PC-9 (cell line): ENCODE measurements at regions not wholly inside any gene's neighbourhood (a gene's known extent, or its start where the extent isn't known, plus 50 kb on each side); places are given as distances from the start of the nearest gene placed in this dataset.
A peak's percentile ranks its signal among the peaks of the same experiment; 100 is the strongest.

Experiments used
- BruUV-seq: library from RNA; stranded (reverse); fragments of 400-500 nt; replicated peaks from 2 replicates; lab custom pipeline; 2021; lab: Mats Ljungman, UMichigan
- CTCF ChIA-PET: fragments of 300-600 bp; sonication (Branson Sonifier 250); formaldehyde crosslinking; loops from one replicate; lab custom pipeline; 2022; ENCODE audit warnings: antibody characterized with exemption; lab: Charles Lee
- POLR2A ChIA-PET: fragments of 300-600 bp; sonication (Branson Sonifier 250); formaldehyde crosslinking; loops from one replicate; lab custom pipeline; 2022; ENCODE audit warnings: antibody characterized with exemption; ENCODE audit not compliant: unreplicated experiment; lab: Charles Lee
- DNase-seq, 2 experiments: peaks; one replicate each; pipeline versions ENCODE4 v3.0.0 to v3.0.0-alpha.2; 2015 to 2022; ENCODE audit warnings: mixed read lengths in 1 of 2
- H2AFZ ChIP-seq: fragments of 200-600 bp; sonication (generic); 2 replicates; pipeline ENCODE4 v1.8.1; 2017; ENCODE audit warnings: antibody characterized with exemption
- H3F3A ChIP-seq: fragments of 200-600 bp; sonication (generic); 2 replicates; pipeline ENCODE4 v1.8.1; 2017; ENCODE audit warnings: antibody characterized with exemption, mild to moderate bottlenecking, low read depth; ENCODE audit not compliant: insufficient read depth
- H3K27ac ChIP-seq: fragments of 200-600 bp; sonication (generic); 2 replicates; pipeline ENCODE4 v1.6.1; 2016; ENCODE audit warnings: mixed run types
- H3K27me3 ChIP-seq: fragments of 200-600 bp; sonication (generic); 2 replicates; pipeline ENCODE4 v1.6.1; 2016; ENCODE audit warnings: low read depth, mixed run types; ENCODE audit not compliant: insufficient read depth
- H3K36me3 ChIP-seq: fragments of 200-600 bp; sonication (generic); 2 replicates; pipeline ENCODE4 v1.6.1; 2016; ENCODE audit warnings: low read depth, mixed run types
- H3K4me1 ChIP-seq: fragments of 200-600 bp; sonication (generic); replicated peaks from 2 replicates; pipeline ENCODE4 v1.6.1; 2016; ENCODE audit warnings: mixed run types; ENCODE audit not compliant: insufficient read depth
- H3K4me2 ChIP-seq: fragments of 200-600 bp; sonication (generic); 2 replicates; pipeline ENCODE4 v1.6.1; 2017; ENCODE audit warnings: mixed run types
- H3K4me3 ChIP-seq: fragments of 200-600 bp; sonication (generic); 2 replicates; pipeline ENCODE4 v1.6.1; 2016; ENCODE audit warnings: mixed run types
- H3K79me2 ChIP-seq: fragments of 200-600 bp; sonication (generic); 2 replicates; pipeline ENCODE4 v1.6.1; 2017; ENCODE audit warnings: low read depth, mixed run types
- H3K9me2 ChIP-seq: fragments of 200-600 bp; sonication (generic); 2 replicates; pipeline ENCODE4 v1.8.1; 2017; ENCODE audit warnings: mild to moderate bottlenecking; ENCODE audit not compliant: insufficient read depth
- H3K9me3 ChIP-seq: fragments of 200-600 bp; sonication (generic); 2 replicates; pipeline ENCODE4 v1.8.1; 2016; ENCODE audit warnings: low read depth; ENCODE audit not compliant: insufficient read depth
- H4K20me1 ChIP-seq: fragments of 200-600 bp; sonication (generic); 2 replicates; pipeline ENCODE4 v1.8.1; 2017; ENCODE audit not compliant: insufficient read depth
- CTCF ChIP-seq: fragments of 200-600 bp; sonication (generic); conservative IDR thresholded peaks from 2 replicates; pipeline ENCODE4 v1.6.1; 2017; ENCODE audit warnings: mixed run types, antibody characterized with exemption, mild to moderate bottlenecking, moderate library complexity
- EZH2 ChIP-seq: fragments of 200-600 bp; sonication (generic); IDR thresholded peaks from 2 replicates; pipeline ENCODE4 v1.8.0; 2017; ENCODE audit warnings: antibody characterized with exemption, low read depth
- intact Hi-C: fragments of 100-400 bp; cut with micrococcal nuclease; formaldehyde crosslinking; loops from one replicate; pipeline ENCODE4 v1.10.0; 2022; ENCODE audit not compliant: unreplicated experiment

DNA sequence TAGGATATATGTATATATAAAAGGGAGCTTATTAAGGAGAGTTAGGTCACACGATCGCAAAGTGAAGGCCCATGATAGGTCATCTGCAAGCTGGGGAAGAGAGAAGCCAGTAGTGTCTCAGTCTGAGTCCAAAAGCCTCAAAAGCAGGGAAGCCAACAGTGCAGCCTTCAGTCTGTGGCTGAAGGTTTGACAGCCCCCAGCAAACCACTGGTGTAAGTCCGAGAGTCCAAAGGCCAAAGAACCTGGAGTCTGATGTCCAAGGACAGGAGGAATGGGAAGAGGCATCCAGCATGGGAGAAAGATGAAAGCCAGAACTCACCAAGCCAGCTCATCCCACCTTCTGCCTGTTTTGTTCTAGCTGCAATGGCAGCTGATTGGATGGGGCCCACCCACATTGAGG is 88.9 kb upstream of the TBX20 start:
- Histone ChIP-seq H3K9me2 (no peaks in the 10 kb centered on the region), H3F3A (no peaks in the 10 kb centered on the region), H3K4me1 (no peaks in the 10 kb centered on the region), H4K20me1 (no peaks in the 10 kb centered on the region), H3K27me3 (no peaks in the 10 kb centered on the region), H3K9me3 (no peaks in the 10 kb centered on the region), H3K4me2 (no peak overlapping the region), H3K4me3 (no peak overlapping the region), H2AFZ (no peak overlapping the region), H3K27ac (no peak overlapping the region), H3K79me2 (no peaks in the 10 kb centered on the region), H3K36me3 (no peaks in the 10 kb centered on the region)
- TF ChIP-seq EZH2: no peak
- no peak for TF ChIP-seq CTCF
- no peak for DNase-seq
- POLR2A ChIA-PET: no interaction called here
- CTCF ChIA-PET: no interaction called here
- intact Hi-C loops: no loop called here
- no TSS peak for BruUV-seq

- intact Hi-C loops: no loop called here
- no TSS peak for BruUV-seq
- POLR2A ChIA-PET: no interaction called here
- H3K4me3 ChIP-seq: no peak overlapping the region
- no peak overlapping the region for H3K27ac ChIP-seq
- H4K20me1 ChIP-seq: no peaks in the 10 kb centered on the region
- no peak overlapping the region for H3K4me2 ChIP-seq
- no peak for DNase-seq
- H3K4me1 ChIP-seq: no peaks in the 10 kb centered on the region
- H3F3A ChIP-seq: no peaks in the 10 kb centered on the region
- H3K9me3 ChIP-seq: no peaks in the 10 kb centered on the region
- no peaks in the 10 kb centered on the region for H3K27me3 ChIP-seq
- CTCF ChIA-PET: no interaction called here
- TF ChIP-seq CTCF (no peak), EZH2 (no peak)
- H3K9me2 ChIP-seq: no peaks in the 10 kb centered on the region
- no peaks in the 10 kb centered on the region for H3K36me3 ChIP-seq
- H2AFZ ChIP-seq: 0 out of 2 replicates have a peak overlapping the region, but pooled peaks have one; percentile 24
- no peaks in the 10 kb centered on the region for H3K79me2 ChIP-seq
Measured at GRCh38 chr7:35339811-35340210, 85.9 kb upstream of the TBX20 start.

DNA sequence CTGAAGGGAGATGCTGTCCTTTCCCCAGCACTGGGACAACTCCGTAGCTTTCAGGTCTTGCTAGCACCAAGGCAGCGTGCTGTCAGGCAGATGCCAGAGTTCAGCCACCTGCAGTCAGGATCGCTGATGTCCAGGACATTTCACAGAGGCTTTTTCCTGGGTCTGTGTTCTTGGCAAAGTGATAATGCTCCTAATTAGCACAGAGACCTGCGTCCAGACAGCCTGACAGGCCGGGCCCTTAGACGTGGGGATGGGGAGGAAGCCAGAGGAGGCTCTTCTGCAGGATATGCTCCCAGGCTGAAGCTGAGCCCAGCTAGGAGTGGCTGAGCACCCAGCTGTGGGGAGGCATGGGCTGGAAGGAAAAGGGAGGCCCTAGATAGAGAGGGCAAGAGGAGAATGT is 82.5 kb upstream of the TBX20 start:
- TF ChIP-seq CTCF (no peak), EZH2 (no peak)

More for the DNA sequence above, 82.5 kb upstream of the TBX20 start:
- Histone ChIP-seq H3K4me3 (no peak overlapping the region), H3K9me2 (no peaks in the 10 kb centered on the region), H3K27me3 (no peaks in the 10 kb centered on the region), H2AFZ (no peak overlapping the region), H3K36me3 (no peaks in the 10 kb centered on the region), H3K79me2 (no peaks in the 10 kb centered on the region), H3K4me1 (no peaks in the 10 kb centered on the region), H3K9me3 (no peaks in the 10 kb centered on the region), H3K4me2 (no peak overlapping the region), H3F3A (no peaks in the 10 kb centered on the region), H4K20me1 (no peaks in the 10 kb centered on the region), H3K27ac (no peak overlapping the region)
- BruUV-seq: no TSS peak
- DNase-seq: no peak
- intact Hi-C loops: no loop called here
- ChIA-PET POLR2A (no interaction called here), CTCF (no interaction called here)
